ENCODE measurements at regions not wholly inside any gene's neighbourhood (a gene's known extent, or its start where the extent isn't known, plus 50 kb on each side); places are given as distances from the start of the nearest gene placed in this dataset.

- no peaks in the 10 kb centered on the region for H3K4me1 ChIP-seq
- no peak overlapping the region for H3K27ac ChIP-seq
- no peaks in the 10 kb centered on the region for H3K27me3 ChIP-seq
- ATAC-seq, result no peak
- no peak for DNase-seq
- H3K36me3 ChIP-seq, result no peaks in the 10 kb centered on the region
- intact Hi-C loops (cut with DNase I), result no loop called here
- no peak for TF ChIP-seq CTCF (IDR thresholded peaks at IDR 0.05)
- no peak overlapping the region for H3K4me3 ChIP-seq
- peaks cover 0 to 21% (median 0%) of the 10 kb centered on the region in 11 donors for H3K9me3 ChIP-seq
- WGBS, 2 donors, result 63 to 67% methylated on average over 1 of the region's 1 CpG
Measured at GRCh38 chrX:80316526-80316925, 103.7 kb upstream of the TENT5D start.

GRCh38 chrX:80317646-80318045 is 102.6 kb upstream of the TENT5D start:
- Histone ChIP-seq H3K4me1 (no peaks in the 10 kb centered on the region), H3K27me3 (no peaks in the 10 kb centered on the region), H3K9me3 (peaks cover 0 to 23% (median 0%) of the 10 kb centered on the region in 11 donors), H3K4me3 (no peak overlapping the region), H3K27ac (no peak overlapping the region), H3K36me3 (no peaks in the 10 kb centered on the region)
- WGBS, 2 donors, result 76 to 89% methylated on average over 2 of the region's 2 CpGs
- ATAC-seq, result no peak
- intact Hi-C loops (cut with DNase I), result no loop called here
- no peak for TF ChIP-seq CTCF (IDR thresholded peaks at IDR 0.05)
- DNase-seq, result no peak

GRCh38 chrX:80331285-80331684 is 89.0 kb upstream of the TENT5D start:
- ATAC-seq, result no peak
- no peaks in the 10 kb centered on the region for H3K4me1 ChIP-seq
- intact Hi-C loops (cut with DNase I), result no loop called here
- H3K27ac ChIP-seq, result no peak overlapping the region
- TF ChIP-seq CTCF (IDR thresholded peaks at IDR 0.05), result no peak
- 79 to 85% methylated on average over 1 of the region's 1 CpG for WGBS, 2 donors
- DNase-seq, result no peak
- H3K36me3 ChIP-seq, result no peaks in the 10 kb centered on the region
- H3K27me3 ChIP-seq, result peaks cover 0 to 14% (median 0%) of the 10 kb centered on the region in 7 donors
- H3K4me3 ChIP-seq, result no peak overlapping the region
- peaks cover 0 to 10% (median 0%) of the 10 kb centered on the region in 11 donors for H3K9me3 ChIP-seq

GRCh38 chrX:80334583-80334982 is 85.7 kb upstream of the TENT5D start:
- H3K4me3 ChIP-seq, result peak overlapping the region in 7 of 10 donors; percentile 7 to 40 (median 35)
- peaks cover 0 to 10% (median 0%) of the 10 kb centered on the region in 11 donors for H3K9me3 ChIP-seq
- H3K4me1 ChIP-seq, result no peaks in the 10 kb centered on the region
- H3K27ac ChIP-seq, result no peak overlapping the region
- TF ChIP-seq CTCF (IDR thresholded peaks at IDR 0.05), result no peak
- intact Hi-C loops (cut with DNase I), result no loop called here
- ATAC-seq, result no peak
- WGBS, 2 donors, result 37 to 55% methylated on average over 7 of the region's 7 CpGs
- peaks cover 0 to 14% (median 0%) of the 10 kb centered on the region in 7 donors for H3K27me3 ChIP-seq
- no peak for DNase-seq
- no peaks in the 10 kb centered on the region for H3K36me3 ChIP-seq

All from heart right ventricle (tissue), 16 donors.